Osteoblast (primary cell): ENCODE measurements at regions not wholly inside any gene's neighbourhood (a gene's known extent, or its start where the extent isn't known, plus 50 kb on each side); places are given as distances from the start of the nearest gene placed in this dataset.

Experiments
- DNase-seq: peaks from one replicate; pipeline ENCODE4 v3.0.0; 2011; ENCODE audit warnings: low spot score, mixed read lengths; ENCODE audit not compliant: insufficient read length; ENCODE audit errors: missing footprints
- H2AFZ ChIP-seq: 2 replicates; pipeline ENCODE4 v1.6.0; 2011; ENCODE audit warnings: mild to moderate bottlenecking, low read length
- H3K27ac ChIP-seq: 2 replicates; pipeline ENCODE4 v1.5.1; 2011; ENCODE audit warnings: mild to moderate bottlenecking, low read depth, low read length, moderate library complexity
- H3K27me3 ChIP-seq: 2 replicates; pipeline ENCODE4 v1.6.0; 2012; ENCODE audit warnings: mild to moderate bottlenecking, control low read depth, inconsistent platforms, low read length, moderate library complexity; ENCODE audit not compliant: insufficient read depth
- H3K36me3 ChIP-seq: 2 replicates; pipeline ENCODE4 v1.5.1; 2011; ENCODE audit warnings: mild to moderate bottlenecking, low read length, control low read depth, moderate library complexity; ENCODE audit not compliant: insufficient read depth
- H3K4me1 ChIP-seq: 2 replicates; pipeline ENCODE4 v1.5.1; 2011; ENCODE audit warnings: mild to moderate bottlenecking, low read length, control low read depth, moderate library complexity; ENCODE audit not compliant: insufficient read depth
- H3K4me2 ChIP-seq: 2 replicates; pipeline ENCODE4 v1.6.0; 2011; ENCODE audit warnings: mild to moderate bottlenecking, low read length; ENCODE audit not compliant: insufficient read depth
- H3K4me3 ChIP-seq: fragments of 200-600 bp; sonication (generic); 3 replicates; pipeline ENCODE4 v1.5.1; 2012; ENCODE audit warnings: mild to moderate bottlenecking, low read length, inconsistent platforms; ENCODE audit not compliant: insufficient read depth
- H3K79me2 ChIP-seq: 2 replicates; pipeline ENCODE4 v1.6.0; 2012; ENCODE audit warnings: mild to moderate bottlenecking, low read length, control low read depth, inconsistent platforms; ENCODE audit not compliant: insufficient read depth
- H3K9me3 ChIP-seq: 2 replicates; pipeline ENCODE4 v1.5.1; 2011; ENCODE audit warnings: low read depth, low read length, control low read depth
- H4K20me1 ChIP-seq: 2 replicates; pipeline ENCODE4 v1.6.0; 2012; ENCODE audit warnings: mild to moderate bottlenecking, low read length, control low read depth; ENCODE audit not compliant: insufficient read depth
- TF ChIP-seq, protein P1 (sequence below): IDR thresholded peaks from 2 replicates; pipeline ENCODE4 v1.5.1; 2011; ENCODE audit warnings: mild to moderate bottlenecking, low read depth, low read length, moderate library complexity; ENCODE audit errors: extremely low read depth

DNA sequence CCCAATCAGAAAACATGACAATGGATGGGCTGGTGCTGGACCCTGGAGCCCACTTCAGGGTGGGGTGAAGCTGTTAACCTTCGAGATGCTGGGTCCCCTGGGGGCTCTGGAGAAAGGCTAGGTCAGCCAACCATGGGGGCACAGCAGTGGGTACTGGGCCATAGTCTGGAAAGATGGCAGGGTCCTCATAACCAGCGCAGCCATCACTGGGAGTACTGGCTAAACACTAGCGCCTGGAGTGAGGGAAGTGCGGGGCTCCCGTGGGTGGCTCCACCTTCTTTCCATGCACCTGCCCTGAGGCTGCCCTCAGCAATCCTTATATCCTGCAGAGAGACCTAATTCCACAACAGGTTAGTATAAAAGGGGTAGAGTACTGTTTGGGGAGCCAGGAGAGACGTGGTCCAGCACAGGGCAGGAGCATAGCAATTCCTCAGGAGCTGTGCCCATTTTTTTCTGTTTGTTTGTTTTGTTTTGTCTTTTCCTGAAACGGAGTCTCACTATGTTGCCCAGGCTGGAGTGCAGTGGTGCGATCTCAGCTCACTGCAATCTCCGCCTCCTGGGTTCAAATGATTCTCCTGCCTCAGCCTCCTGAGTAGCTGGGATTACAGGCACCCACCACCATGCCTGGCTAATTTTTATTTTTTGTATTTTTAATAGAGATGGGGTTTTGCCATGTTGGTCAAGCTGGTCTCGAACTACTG is 122.6 kb upstream of the MEF2A start:
- Histone ChIP-seq H2AFZ (peak overlapping the region; percentile 71), H3K36me3 (no peaks in the 10 kb centered on the region), H3K27ac (peak overlapping the region; percentile 59), H3K79me2 (no peaks in the 10 kb centered on the region), H3K9me3 (no peaks in the 10 kb centered on the region), H3K4me3 (peak overlapping the region; percentile 36), H4K20me1 (no peaks in the 10 kb centered on the region), H3K27me3 (peaks cover 2% of the 10 kb centered on the region), H3K4me1 (peaks cover 22% of the 10 kb centered on the region), H3K4me2 (peak overlapping the region; percentile 28)
- DNase-seq = no peak
- TF ChIP-seq, protein P1, sequence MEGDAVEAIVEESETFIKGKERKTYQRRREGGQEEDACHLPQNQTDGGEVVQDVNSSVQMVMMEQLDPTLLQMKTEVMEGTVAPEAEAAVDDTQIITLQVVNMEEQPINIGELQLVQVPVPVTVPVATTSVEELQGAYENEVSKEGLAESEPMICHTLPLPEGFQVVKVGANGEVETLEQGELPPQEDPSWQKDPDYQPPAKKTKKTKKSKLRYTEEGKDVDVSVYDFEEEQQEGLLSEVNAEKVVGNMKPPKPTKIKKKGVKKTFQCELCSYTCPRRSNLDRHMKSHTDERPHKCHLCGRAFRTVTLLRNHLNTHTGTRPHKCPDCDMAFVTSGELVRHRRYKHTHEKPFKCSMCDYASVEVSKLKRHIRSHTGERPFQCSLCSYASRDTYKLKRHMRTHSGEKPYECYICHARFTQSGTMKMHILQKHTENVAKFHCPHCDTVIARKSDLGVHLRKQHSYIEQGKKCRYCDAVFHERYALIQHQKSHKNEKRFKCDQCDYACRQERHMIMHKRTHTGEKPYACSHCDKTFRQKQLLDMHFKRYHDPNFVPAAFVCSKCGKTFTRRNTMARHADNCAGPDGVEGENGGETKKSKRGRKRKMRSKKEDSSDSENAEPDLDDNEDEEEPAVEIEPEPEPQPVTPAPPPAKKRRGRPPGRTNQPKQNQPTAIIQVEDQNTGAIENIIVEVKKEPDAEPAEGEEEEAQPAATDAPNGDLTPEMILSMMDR = no peak

DNA sequence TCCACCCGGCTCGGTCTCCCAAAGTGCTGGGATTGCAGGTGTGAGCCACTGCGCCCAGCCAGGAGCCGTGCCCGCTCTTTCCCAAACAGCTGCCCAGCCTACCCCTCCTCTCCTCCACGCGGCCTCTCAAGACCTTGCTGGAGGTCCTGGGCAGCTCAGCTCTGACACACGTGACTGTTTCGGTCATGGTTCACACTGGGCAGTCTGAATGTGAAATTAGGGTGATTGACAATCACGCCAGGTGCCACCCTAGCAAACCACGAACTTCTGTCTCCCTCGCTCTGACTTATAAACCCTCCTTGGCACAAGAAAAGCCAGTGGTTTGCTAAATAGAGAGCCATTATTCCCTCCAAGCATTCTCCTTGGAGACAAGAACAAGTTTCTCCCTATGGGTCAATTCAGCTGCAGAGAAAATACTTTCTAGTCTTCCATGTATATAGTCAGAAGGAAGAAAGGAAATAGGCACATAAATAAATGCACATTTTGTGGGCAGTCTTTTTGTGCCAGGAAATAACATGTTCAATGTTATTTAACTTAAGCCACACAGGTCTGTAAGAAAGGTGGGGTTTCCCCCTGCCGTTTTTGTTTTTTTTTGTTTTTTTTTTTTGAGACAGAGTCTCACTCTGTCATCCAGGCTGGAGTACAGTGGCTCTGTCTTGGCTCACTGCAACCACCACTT is 121.9 kb upstream of the MEF2A start:
- H3K4me2 ChIP-seq = no peak overlapping the region
- H3K27me3 ChIP-seq = peaks cover 2% of the 10 kb centered on the region
- TF ChIP-seq, protein P1 = no peak
- H3K9me3 ChIP-seq = no peaks in the 10 kb centered on the region
- no peaks in the 10 kb centered on the region for H3K79me2 ChIP-seq
- no peak overlapping the region for H3K4me3 ChIP-seq
- peak; percentile 55 for DNase-seq
- no peak overlapping the region for H2AFZ ChIP-seq
- H3K27ac ChIP-seq = no peak overlapping the region
- H4K20me1 ChIP-seq = no peaks in the 10 kb centered on the region
- H3K4me1 ChIP-seq = peaks cover 22% of the 10 kb centered on the region
- no peaks in the 10 kb centered on the region for H3K36me3 ChIP-seq

GRCh38 chr15:99445272-99445850 is 120.4 kb upstream of the MEF2A start:
- H3K4me2 ChIP-seq = no peak overlapping the region
- peaks cover 26% of the 10 kb centered on the region for H3K4me1 ChIP-seq
- no peaks in the 10 kb centered on the region for H3K36me3 ChIP-seq
- peak; percentile 67 for DNase-seq
- H3K9me3 ChIP-seq = no peaks in the 10 kb centered on the region
- H4K20me1 ChIP-seq = no peaks in the 10 kb centered on the region
- H3K27ac ChIP-seq = no peak overlapping the region
- no peaks in the 10 kb centered on the region for H3K79me2 ChIP-seq
- H3K4me3 ChIP-seq = no peak overlapping the region
- TF ChIP-seq, protein P1 = no peak
- peaks cover 2% of the 10 kb centered on the region for H3K27me3 ChIP-seq
- no peak overlapping the region for H2AFZ ChIP-seq
